ENCODE measurements at regions not wholly inside any gene's neighbourhood (a gene's known extent, or its start where the extent isn't known, plus 50 kb on each side); places are given as distances from the start of the nearest gene placed in this dataset.
"Not testable (repeated sequence)": the region's sequence is repeated elsewhere in the genome, so short reads cannot be mapped to it uniquely, and the experiment has no call there.

DNA sequence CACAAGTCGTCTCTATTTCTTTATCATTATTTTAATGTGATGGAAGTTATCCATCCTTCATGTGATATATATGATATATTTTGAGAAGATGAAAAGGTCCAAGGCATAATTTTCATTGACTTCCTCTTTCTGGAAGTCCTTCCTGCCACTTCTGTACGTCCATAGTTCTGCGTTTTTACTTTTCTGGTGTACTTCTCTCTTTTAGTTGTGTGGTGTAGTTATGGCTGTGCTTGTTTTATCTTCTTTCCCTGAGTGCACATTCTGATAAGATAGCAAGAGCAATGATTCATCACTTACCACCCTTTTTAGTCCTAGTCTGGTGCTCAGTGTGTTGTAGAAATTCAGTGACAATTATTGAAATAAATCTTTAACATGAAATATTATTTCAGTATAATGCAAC lies 231.3 kb upstream of the FERD3L start:
- no peak for DNase-seq (ENCODE audit: low spot score)

DNA sequence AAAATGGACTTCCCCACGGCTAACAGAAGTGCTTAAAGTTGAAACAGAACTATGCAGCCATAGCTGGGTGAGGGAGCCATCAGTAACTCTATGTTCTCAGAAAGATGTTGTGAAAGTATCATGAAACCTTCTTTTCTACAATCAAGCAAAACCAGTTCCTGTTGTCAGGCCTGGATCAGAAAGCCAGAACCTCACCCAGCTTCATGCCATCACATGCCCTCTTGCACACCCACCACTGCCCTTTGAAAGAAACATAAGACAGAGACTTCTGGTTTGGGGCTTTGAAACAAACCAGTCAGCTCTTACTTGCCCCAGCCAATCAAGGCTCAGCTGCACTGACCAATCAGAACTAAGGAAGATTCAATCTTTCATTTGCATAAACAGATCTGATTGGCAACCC lies 230.8 kb upstream of the FERD3L start:
- DNase-seq (ENCODE audit: low spot score): no peak

DNA sequence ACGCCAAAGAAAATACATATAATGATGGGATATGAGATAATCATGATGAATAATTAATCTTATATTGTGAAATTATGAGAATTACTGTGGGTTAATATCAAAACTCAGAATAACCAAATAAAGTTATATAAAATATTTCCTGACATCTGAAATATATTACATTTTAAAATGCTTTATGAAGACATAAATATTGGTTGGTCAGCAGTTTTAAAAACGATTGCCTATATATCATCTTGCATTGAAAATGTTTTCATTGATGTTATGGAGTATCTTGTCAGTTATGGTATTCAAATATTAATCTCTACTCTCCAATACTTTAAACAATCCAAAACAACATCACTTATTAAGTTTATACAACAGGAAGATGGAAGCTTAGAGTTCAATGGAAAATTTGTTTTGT lies 228.1 kb upstream of the FERD3L start:
- no peak for DNase-seq (ENCODE audit: low spot score)

DNA sequence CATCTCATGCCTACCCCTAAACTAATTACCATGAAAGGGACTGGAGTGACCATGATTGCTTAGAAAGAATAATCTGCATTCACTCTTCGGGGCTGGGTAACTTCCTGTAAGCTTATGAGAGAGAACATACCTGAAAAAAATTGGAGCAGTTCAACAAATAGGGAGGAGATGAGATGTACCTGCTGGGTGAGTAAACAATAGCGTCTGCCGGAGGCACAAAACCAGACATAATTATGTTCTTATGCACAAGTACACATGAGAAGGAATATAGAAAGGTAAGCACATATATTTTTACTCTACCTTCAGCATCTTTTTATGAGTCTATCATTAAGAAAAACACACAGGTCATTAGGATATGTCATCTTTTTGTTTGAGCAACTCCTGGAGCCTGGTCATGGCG lies 224.6 kb upstream of the FERD3L start:
- DNase-seq (ENCODE audit: low spot score): no peak

DNA sequence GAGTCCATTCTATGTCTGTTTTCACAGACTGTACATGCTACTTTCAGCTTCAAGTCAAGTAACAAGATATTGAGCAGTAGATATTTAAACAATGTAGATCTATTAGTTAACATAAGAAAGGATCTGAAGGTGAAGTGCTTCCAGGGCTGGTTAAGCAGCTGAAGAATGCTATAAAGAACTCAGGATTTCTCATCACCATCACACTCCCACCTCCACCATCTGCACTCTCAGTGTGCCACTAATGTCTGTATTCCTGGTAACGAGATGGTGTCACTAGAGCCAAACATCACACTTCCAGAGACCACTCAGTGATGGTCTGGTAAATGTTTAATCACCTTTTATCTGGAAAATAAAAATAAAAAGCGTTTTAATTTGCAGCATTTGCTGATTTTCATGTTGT lies 224.0 kb upstream of the FERD3L start:
- no peak for DNase-seq (ENCODE audit: low spot score)

DNA sequence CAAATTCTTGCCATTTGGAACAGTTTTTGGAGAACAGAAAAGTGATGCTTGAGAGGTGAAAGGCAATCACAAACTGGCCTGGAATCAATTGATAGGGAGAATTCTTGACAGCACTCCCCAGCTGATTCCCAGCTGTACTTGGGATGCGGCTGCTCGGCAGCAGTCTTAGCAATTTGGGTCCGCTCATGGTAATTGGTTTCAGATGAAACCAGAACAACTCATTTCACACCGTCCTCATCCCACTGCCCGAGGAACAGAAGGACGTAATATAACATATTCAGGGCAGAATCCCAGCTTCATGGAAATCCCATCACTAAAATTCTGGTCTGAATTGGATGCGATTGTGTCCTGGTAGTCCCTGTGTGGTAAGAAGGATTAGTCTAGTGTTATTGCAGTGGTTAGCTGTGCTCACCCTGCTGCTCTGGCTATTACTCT lies 223.3 kb upstream of the FERD3L start:
- DNase-seq (ENCODE audit: low spot score): no peak

DNA sequence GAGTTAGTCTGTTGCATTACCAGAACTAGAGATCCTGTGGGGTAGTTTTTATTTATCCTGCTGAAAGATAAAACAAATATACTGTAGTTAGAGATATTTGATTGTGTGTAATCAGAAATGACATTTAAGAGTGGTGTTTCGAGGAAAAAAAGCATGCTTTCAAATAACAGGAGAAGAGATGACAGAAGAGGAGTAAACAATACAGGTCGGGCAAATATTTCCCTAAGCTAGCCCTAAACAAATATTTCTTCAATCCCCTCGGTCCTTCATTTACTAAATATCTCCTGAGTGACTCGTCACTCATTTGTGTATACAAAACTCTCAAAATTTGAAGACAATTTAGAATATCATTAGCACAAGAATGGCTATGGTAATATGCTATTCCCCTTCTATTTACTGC lies 219.7 kb upstream of the FERD3L start:
- DNase-seq (ENCODE audit: low spot score): no peak

DNA sequence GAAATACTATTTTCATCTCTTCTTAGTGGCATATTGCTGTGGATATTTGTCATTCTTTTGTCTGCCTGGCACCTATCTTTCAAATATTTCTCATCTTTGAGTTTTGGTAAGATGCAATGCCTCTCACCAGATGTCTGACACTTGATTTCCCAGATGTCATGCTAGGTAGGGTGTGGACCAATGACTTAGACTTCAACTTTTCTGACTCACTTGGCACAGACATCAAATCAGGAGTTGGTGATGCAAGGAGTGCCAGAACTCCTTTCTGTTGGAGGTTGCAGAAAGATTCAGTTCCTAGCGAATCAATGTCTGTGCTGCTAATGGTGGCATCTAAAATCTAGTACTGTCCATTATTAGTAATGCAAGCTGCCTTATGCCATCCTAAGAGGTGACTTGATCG lies 216.9 kb upstream of the FERD3L start:
- no peak for DNase-seq (ENCODE audit: low spot score)

DNA sequence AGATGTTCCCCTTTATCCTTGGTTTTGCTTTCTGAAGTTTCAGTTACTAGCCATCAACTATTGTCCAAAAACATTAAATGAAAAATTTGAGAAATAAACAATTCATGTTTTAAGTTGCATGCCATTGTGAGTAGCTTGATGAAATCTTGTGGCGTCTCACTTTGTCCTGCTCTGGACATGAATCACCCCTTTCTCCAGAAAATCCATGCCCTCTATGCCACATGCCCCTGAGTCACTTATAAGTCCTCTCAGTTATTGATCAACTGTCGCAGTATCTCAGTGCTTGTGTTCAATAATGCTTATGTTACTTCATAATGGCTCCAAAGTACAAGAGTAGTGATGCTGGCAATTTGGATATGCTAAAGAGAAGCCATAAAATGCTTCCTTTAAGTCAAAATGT lies 208.0 kb upstream of the FERD3L start:
- DNase-seq (ENCODE audit: low spot score): no peak

DNA sequence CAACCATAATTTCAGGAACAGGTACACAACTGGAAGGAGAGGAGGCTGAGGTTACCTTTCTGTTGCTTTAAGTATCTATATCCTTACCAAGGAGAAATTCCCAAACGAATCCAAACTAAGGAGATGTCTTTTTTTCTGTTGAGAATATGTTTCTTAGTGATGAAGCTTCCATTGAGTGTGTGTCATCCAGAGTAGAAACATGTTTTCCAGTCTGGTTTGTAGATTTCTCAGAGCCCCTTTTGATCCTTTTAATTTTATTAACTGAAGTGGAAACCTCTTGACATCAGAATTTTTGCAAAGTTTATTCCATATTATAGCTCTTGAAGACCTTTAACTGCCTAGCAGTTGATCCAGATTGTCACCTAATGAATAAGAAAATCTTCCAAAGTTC lies 207.1 kb upstream of the FERD3L start:
- no peak for DNase-seq (ENCODE audit: low spot score)

DNA sequence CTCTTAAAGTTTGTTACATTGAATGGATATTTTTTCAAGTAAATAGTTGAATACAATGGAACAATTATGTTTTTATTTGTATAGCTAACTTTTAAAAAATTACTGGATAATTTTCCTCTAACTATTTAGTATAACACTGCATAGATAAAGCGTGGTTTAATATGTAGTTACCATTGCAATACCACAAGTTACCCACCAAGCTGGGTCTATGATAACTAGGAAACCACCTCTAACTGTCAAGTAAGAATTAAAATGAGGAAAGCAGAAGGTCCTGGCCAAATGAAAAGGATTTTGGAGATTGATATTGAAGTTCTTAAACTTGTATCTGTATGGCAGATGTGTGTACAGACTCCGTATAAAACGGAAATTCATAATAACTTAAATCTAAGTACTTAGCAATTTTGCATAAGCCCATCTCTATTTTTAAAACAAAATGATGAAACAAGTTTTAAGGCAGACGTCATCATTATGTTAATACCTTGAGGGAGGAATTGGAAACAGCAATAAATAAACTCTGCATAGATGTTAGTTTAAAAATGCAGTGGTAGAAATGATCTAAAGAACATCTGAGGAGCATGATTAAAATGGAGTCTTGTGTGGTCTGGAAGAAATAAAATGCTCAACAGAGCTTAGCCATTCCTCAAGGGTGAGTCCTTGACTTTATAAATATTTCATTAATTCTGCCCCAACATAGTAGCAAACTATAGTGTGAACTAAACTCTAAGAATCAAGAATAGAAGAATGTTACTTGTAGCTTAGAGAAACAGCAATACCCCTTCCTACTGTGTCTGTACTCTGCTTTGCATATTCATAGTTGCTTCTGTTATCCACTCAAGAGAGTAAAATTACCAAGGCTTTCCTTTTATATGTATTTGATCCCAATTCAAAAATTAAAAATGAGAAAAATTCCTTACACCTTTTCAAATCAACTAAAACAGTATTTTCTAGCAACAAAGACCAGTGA lies 206.4 kb upstream of the FERD3L start:
- no peak for DNase-seq (ENCODE audit: low spot score)

DNA sequence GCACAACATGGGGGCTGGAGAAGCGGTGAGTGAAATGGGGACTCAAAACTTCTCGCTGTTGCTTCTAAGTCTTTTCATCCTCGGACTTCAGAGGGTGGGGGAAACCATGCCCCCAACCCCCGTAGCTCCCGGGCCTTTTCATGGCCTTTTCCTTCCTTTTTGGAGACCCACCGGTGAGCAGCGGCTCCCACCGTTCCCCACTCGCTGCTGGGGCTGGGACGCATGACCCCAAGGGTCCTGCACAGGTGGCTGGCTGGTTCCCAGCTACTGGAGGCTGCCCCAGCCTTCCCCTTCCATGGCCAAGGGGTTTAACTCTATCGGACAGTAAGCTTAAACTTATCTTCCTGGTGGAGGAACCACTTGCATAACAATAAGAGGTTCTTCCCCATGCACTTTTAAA lies 194.3 kb upstream of the FERD3L start:
- no peak for DNase-seq (ENCODE audit: low spot score)

DNA sequence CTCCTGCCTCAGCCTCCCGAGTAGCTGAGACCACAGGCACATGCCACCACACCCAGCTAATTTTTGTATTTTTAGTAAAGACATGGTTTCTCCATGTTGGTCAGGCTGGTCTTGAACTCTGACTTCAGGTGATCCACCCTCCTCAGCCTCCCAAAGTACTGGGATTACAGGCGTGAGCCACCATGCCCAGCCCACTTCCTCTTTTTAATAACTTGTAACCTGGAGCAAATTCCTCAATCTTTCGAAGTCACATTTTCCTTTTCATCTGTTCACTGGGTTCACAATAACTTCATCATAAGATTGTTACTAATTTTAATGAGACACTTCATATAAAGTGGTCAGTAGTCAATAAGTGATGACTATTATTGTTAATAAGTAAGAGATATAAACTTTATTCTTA lies 193.3 kb upstream of the FERD3L start:
- not testable (repeated sequence) for DNase-seq (ENCODE audit: low spot score)

DNA sequence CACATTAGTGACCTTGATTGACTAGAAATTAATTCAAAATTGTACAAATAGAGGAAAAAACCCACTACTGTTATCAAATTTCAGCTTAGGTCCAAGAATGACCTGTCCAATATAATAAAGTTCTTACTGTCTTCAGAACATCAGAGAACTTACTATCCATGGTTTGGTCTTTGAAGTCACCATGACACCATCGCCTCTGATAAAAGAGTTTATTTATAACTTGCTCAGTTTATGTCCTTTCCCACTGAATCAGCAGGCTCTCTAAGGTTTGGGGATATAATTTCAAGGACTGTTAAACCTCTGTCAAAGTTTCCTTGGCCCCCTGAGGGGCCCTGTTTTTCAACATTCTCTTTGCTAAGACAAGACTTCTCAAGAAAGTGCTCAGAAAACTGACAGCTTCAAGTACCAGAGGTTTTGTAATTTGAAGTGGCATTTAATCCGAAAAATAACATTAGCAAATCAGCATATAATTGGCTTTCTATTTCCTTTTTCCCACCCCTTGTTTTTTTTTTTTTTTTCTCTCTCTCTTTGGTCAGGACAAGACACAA lies 191.7 kb upstream of the FERD3L start:
- no peak for DNase-seq (ENCODE audit: low spot score)

DNA sequence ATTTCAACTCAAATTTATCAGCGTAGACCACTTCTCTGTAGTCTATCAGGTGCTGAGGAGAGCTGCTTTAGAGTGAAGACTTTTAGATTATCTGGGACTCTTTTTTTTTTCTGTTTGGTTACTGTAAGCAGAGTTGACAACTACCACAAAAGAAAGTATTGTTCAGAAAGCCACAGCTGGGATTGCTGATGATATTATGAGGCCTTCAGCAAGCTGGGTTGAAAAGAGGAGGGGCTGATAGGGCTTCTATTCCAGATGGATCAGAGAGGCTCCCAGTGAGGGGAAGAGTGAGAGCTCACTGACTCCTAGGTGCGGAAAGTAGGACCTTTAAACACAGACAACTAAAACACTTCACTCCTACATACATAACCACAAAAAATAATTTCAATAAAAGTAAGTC lies 188.5 kb upstream of the FERD3L start:
- peak; percentile 88 for DNase-seq (ENCODE audit: low spot score)

DNA sequence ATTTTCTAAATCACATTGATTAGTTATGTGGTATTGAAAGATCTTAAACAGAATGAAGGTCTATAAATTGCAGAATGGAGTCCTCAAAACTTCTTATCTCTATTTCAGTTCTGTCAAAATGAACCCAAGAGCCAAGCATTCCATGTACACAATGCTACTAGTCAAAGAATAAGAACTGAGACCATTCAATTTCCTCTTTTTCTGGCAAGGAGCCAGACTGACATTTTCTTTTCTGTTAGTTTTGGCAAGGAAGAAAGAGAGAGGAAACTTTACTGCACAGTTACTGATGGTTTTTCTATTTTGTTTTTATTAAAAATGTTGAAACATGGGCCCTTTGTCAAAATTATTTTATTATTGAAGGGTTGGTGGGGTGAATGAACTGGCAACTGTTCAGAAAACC lies 181.8 kb upstream of the FERD3L start:
- DNase-seq (ENCODE audit: low spot score): peak; percentile 17

DNA sequence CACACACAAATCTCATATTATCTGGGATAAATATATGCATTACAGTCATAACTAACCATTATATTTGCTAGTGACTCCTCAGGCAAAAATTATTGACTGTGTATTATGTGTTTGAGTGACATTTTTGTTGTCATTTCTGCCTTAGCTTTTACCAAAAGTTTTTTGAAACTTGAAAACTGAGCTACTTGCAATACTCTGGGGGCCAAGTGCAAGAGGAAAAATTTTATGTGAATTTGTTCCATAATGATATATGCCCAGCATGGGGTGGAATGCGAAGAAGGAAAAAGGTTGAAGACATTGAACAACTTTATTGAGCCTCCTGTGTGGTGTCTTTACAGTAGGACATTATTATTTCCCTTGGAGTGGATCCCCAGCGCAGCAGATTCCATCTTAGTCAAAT lies 176.8 kb upstream of the FERD3L start:
- DNase-seq (ENCODE audit: low spot score): no peak

DNA sequence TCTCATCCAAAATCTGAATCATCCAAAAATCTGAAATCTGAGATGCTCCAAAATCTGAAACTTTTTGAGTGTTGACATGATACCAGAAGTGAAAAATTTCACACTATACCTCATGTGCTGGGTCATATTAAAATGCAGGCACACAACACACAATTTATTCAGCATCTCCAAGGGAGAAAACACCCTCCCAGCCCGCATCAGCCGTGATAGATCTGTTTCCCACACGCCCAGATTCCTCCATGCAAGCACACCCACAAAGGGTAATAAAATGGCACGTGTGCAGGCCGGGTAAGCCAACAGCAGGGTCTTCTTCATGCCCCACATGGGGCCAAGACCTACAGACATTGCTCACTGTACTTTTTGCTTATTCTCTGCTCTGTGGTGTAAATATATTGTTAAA lies 173.1 kb upstream of the FERD3L start:
- no peak for DNase-seq (ENCODE audit: low spot score)

DNA sequence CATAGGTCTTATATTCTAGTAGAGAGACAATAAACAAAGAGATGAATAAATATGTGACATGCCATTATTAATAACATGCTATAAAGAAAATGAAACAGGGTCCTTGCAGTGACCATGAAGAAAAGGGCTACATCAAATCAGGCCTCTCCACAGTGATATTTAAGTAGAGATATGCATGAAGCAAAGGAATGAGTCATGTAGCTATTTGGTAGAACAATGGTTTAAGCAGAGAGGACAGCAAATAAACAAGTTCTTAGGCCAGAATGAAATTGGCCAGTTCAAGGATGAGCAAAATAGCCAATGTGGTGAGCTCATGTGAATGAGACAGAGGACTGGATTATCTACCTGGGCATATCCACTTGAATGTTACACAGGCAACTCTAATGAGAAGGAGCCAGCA lies 172.2 kb upstream of the FERD3L start:
- no peak for DNase-seq (ENCODE audit: low spot score)

DNA sequence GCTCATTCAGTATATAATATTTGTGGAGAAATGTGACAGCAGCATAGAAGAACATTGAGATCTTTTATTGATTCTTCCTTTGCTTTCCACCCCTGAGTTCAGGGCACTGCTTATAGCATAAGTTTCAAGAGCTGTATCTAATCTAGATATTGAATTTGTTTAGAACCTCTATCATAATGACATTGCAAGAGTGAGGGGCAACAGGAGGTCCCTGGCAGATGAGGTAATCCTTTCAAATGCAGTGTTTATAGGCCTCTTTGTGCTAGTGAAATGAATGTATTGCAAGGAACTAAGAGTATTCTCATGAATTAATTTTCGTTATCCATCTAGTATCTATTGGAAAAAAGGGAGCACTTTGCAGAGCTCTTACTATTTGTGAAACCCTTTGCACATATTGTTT lies 167.2 kb upstream of the FERD3L start:
- no peak for DNase-seq (ENCODE audit: low spot score)

DNA sequence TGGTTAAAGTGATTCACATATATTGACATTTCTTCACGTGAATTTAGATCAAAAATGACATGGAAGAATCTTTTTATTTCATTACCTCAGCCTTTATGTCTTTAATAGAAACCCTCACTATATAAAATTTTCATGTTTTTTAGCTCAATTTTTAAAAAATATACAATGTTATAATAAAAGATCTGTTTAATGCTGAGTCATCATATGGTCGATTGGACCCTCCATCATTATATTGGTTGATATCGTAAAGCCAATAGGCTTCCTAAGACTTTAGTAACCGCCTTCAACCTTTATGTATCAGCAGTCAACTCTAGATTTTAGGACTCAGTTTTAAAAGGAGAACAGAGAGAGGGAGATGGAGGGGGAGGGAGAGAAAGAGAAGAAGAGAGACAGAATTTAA lies 162.3 kb upstream of the FERD3L start:
- no peak for DNase-seq (ENCODE audit: low spot score)

DNA sequence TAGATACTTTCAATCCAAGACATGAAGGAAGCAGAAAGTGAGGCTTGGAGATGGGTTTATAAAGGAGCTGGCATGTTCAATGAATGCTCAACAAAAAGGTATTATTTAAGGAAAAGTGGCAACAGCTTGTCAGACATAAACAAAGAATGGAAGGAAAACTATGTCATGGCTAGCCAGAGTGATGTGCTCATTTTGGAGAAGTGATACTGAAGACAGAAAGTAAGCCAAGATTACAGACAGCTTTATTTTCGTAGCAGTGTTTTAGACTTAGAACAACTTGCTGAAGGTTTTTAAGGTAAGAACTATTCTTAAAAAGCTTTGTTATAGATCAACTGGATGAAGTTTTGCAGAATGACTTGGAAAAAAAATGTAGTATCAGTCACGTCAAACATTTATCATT lies 160.5 kb upstream of the FERD3L start:
- no peak for DNase-seq (ENCODE audit: low spot score)

DNA sequence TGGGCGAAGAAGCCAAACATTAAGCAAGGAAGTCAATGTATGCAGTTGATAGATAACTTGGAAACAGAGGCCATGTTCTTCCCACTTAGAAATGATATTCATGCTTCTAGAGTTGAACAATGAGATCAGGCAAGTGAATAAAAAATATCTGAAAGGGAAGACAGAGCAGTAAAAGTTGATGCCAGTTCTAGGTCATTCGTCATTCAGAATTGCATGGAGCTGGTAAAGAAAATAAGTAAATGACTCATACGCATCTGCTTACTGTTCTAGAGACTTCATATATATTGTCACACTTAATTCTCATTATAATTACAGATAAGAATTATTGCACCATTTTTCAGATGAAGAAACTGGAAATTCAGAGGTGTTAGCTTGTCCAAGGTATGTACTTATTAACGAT lies 158.9 kb upstream of the FERD3L start:
- no peak for DNase-seq (ENCODE audit: low spot score)

DNA sequence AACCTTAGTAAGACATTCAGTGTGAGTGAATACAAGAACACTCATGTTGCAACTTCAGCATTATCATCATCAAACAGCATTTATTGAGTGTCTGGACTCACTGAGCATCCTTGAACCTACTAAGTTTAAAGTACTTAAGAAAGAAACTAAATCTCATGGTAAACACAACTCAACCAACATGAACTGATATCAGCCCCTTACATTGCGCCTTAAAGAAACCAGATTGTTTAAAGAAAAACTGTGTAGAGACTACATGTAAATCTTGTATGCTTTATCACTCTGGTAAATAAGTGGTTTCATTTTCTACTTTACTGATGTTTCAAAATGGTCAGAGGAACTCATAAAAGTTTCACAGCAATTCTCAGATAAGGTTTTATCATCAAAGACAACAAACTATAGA lies 157.5 kb upstream of the FERD3L start:
- DNase-seq (ENCODE audit: low spot score): no peak
